Sigmoid colon (tissue), 6 donors: ENCODE measurements at regions not wholly inside any gene's neighbourhood (a gene's known extent, or its start where the extent isn't known, plus 50 kb on each side); places are given as distances from the start of the nearest gene placed in this dataset.

ENCODE experiments used
- DNase-seq: peaks from one replicate; pipeline ENCODE4 v3.0.0-alpha.2; 2019
- H3K27ac ChIP-seq, 4 donors: fragments of 200-600 bp; sonication (generic); one replicate each; pipeline ENCODE4 v1.5.1; 2016 to 2019; ENCODE audit warnings: mild to moderate bottlenecking in 1 of 4
- H3K27me3 ChIP-seq, 3 donors: fragments of 200-600 bp; sonication (generic); one replicate each; pipeline ENCODE4 v1.5.1; 2019; ENCODE audit warnings: mild to moderate bottlenecking in 1 of 3
- H3K36me3 ChIP-seq, 4 donors: fragments of 200-600 bp; sonication (generic); one replicate each; pipeline ENCODE4 v1.5.1; 2016 to 2019
- H3K4me1 ChIP-seq, 4 donors: fragments of 200-600 bp; sonication (generic); one replicate each; pipeline ENCODE4 v1.5.1; 2017 to 2019
- H3K4me3 ChIP-seq, 4 donors: fragments of 200-600 bp; sonication (generic); one replicate each; pipeline ENCODE4 v1.5.1; 2017 to 2019; ENCODE audit warnings: mild to moderate bottlenecking in 2 of 4, moderate library complexity in 1 of 4
- H3K9me3 ChIP-seq, 4 donors: fragments of 200-600 bp in 3 of 4; sonication (generic) in 3 of 4; one replicate each; pipeline versions ENCODE4 v1.5.1 to v1.6.1; 2013 to 2019
- CTCF ChIP-seq, 4 experiments: fragments of 450-650 bp in 3 of 4; fragments of 200-600 bp in 1 of 4; IDR thresholded peaks; one replicate each; pipeline ENCODE4 v1.5.1; 2016 to 2019; ENCODE audit warnings: antibody characterized with exemption in 4 of 4, mild to moderate bottlenecking in 3 of 4, moderate library complexity in 2 of 4
- EP300 ChIP-seq, 4 donors: sonication (generic); formaldehyde crosslinking; IDR thresholded peaks; one replicate each; pipeline ENCODE4 v1.6.1; 2017; ENCODE audit warnings: antibody characterized with exemption in 4 of 4
- POLR2A ChIP-seq, 2 donors: fragments of 450-650 bp; IDR thresholded peaks; one replicate each; pipeline ENCODE4 v1.6.1; 2016; ENCODE audit warnings: antibody characterized with exemption in 2 of 2, mild to moderate bottlenecking in 2 of 2, moderate library complexity in 2 of 2
- POLR2AphosphoS5 ChIP-seq, 4 donors: sonication (generic); formaldehyde crosslinking; IDR thresholded peaks; one replicate each; pipeline ENCODE4 v1.6.1; 2017; ENCODE audit warnings: antibody characterized with exemption in 4 of 4
- WGBS, 2 donors: extraction: QIAGEN DNeasy Blood & Tissue Kit; methylation state at CpG; one replicate each; pipeline ENCODE4 v1.1.7; 2013; 5-methylcytosine and 5-hydroxymethylcytosine counted together
- intact Hi-C: fragments of 100-400 bp; cut with DNase I; formaldehyde crosslinking; loops from one replicate; pipeline ENCODE4 v1.15.1; 2023
- donor health status: healthy with polysubstance abuse.
- donor health status: healthy.

GRCh38 chr16:81174644-81175324, 63.7 kb upstream of the BCO1 start:
- H3K27ac ChIP-seq: peak overlapping the region in 2 of 4 donors; percentile 10 to 47
- DNase-seq: no peak
- intact Hi-C loops: no loop called here
- no peak for TF ChIP-seq EP300 (IDR thresholded peaks at IDR 0.05)
- TF ChIP-seq POLR2A (IDR thresholded peaks at IDR 0.05): no peak
- no peak for TF ChIP-seq CTCF (IDR thresholded peaks at IDR 0.05)
- TF ChIP-seq POLR2AphosphoS5 (IDR thresholded peaks at IDR 0.05): no peak
- H3K4me1 ChIP-seq: peaks cover 0 to 15% (median 7%) of the 10 kb centered on the region in 4 donors
- WGBS, 2 donors: 84 to 86% methylated on average over 13 of the region's 13 CpGs
- no peaks in the 10 kb centered on the region for H3K27me3 ChIP-seq
- no peaks in the 10 kb centered on the region for H3K36me3 ChIP-seq
- H3K4me3 ChIP-seq: no peak overlapping the region
- no peaks in the 10 kb centered on the region for H3K9me3 ChIP-seq

DNA sequence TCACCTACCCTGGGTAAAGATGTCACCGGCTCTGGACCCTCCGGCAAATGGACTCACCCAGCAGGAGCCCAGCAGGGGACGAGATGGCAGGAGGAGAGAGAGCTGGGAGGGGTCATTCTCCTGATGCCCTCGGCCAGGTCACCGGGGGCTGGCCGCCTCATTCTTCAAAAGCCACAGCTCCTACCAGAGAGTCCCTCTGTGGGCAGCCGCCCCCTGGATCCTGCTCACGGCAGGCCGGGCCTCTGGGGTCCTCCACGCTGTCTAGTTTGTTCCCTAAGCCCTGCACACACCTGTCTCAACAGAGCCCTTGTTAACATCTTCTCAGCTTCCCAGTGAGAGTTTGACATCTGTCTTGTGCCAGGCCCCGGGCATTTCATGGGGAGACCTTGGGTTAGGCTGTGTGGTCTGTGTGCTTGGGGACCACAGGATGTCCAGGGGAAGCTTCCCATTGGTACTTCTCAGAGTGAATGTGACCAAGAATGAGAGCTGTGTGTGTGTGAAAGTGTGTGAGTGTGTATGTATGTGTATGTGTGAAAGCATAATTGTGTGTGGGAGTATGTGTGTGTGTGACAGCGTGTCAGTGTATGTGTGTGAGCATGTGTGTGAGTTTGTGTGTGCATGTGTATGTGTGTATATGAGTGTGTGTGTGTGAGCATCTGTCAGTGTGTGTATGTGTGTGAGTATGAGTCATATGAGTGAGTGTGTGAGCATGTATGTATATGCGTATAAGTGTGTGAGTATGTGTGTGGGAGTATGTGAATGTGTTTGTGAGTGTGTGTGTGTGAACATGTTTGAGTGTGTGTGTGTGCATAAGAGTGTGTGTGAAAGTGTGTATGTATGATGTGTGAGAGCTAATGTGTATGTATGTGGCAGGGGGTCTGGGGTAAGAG, 65.5 kb upstream of the BCO1 start:
- intact Hi-C loops: no loop called here
- no peak overlapping the region for H3K27ac ChIP-seq
- DNase-seq: no peak
- peaks cover 0 to 15% (median 7%) of the 10 kb centered on the region in 4 donors for H3K4me1 ChIP-seq
- H3K36me3 ChIP-seq: no peaks in the 10 kb centered on the region
- H3K4me3 ChIP-seq: no peak overlapping the region
- WGBS, 2 donors: 69 to 75% methylated on average over 13 of the region's 13 CpGs
- no peaks in the 10 kb centered on the region for H3K9me3 ChIP-seq
- H3K27me3 ChIP-seq: no peaks in the 10 kb centered on the region
- TF ChIP-seq CTCF (IDR thresholded peaks at IDR 0.05) (no peak), POLR2AphosphoS5 (IDR thresholded peaks at IDR 0.05) (no peak), EP300 (IDR thresholded peaks at IDR 0.05) (no peak), POLR2A (IDR thresholded peaks at IDR 0.05) (no peak)

DNA sequence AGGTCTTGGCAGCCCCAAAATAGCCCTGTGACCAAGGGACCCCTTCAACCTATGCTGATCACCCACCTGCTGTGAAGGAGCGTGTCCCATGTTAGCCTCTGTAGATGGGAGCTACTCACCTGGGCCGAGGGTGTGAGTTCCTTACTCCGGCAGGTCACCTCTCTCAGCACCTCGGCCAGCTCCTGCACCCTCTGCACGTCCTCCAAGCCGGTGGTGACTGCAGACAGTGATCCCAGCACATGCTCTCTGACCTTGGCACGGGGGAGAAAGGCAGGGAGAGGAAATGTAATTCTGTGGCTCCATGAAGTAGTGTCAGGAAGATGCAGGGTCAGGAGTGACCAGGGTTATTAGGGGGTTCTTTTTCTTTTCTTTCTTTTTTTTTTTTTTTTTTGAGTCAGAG, 67.7 kb upstream of the BCO1 start:
- no peak for TF ChIP-seq EP300 (IDR thresholded peaks at IDR 0.05)
- no peaks in the 10 kb centered on the region for H3K36me3 ChIP-seq
- H3K27me3 ChIP-seq: no peaks in the 10 kb centered on the region
- intact Hi-C loops: no loop called here
- H3K27ac ChIP-seq: no peak overlapping the region
- no peak overlapping the region for H3K4me3 ChIP-seq
- no peak for DNase-seq
- 25 to 28% methylated on average over 7 of the region's 7 CpGs for WGBS, 2 donors
- H3K9me3 ChIP-seq: no peaks in the 10 kb centered on the region
- peaks cover 0 to 15% (median 7%) of the 10 kb centered on the region in 4 donors for H3K4me1 ChIP-seq

DNA sequence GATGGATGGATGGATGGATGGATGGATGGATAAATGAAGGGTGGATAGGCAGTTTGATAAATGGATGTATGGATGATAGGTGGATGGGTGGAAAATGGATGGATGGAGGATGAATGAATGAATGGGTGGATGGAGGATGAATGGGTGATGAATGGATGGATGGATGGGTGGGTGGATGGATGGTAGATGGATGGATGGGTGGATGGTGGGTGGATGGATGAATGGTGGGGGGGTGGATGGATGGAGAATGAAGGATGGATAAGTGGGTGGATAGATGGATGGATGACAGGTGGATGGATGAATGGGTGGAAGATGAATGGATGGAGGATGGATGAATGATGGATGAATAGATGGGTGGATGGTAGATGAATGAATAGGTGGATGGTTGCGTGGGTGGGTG, 70.1 kb upstream of the BCO1 start:
- H3K36me3 ChIP-seq: no peaks in the 10 kb centered on the region
- no peaks in the 10 kb centered on the region for H3K27me3 ChIP-seq
- H3K4me1 ChIP-seq: no peaks in the 10 kb centered on the region
- no peak overlapping the region for H3K4me3 ChIP-seq
- H3K9me3 ChIP-seq: no peaks in the 10 kb centered on the region
- no peak for DNase-seq
- no peak overlapping the region for H3K27ac ChIP-seq
- intact Hi-C loops: no loop called here
- TF ChIP-seq EP300 (IDR thresholded peaks at IDR 0.05): no peak
- TF ChIP-seq CTCF (IDR thresholded peaks at IDR 0.05): no peak
- TF ChIP-seq POLR2AphosphoS5 (IDR thresholded peaks at IDR 0.05): no peak
- TF ChIP-seq POLR2A (IDR thresholded peaks at IDR 0.05): no peak
- 80 to 81% methylated on average over 1 of the region's 1 CpG for WGBS, 2 donors

GRCh38 chr16:81167851-81168250, 70.6 kb upstream of the BCO1 start:
- 62 to 71% methylated on average over 6 of the region's 6 CpGs for WGBS, 2 donors
- no peak for TF ChIP-seq EP300 (IDR thresholded peaks at IDR 0.05)
- no peak for TF ChIP-seq CTCF (IDR thresholded peaks at IDR 0.05)
- TF ChIP-seq POLR2A (IDR thresholded peaks at IDR 0.05): no peak
- no peak for TF ChIP-seq POLR2AphosphoS5 (IDR thresholded peaks at IDR 0.05)
- H3K36me3 ChIP-seq: no peaks in the 10 kb centered on the region
- H3K4me3 ChIP-seq: no peak overlapping the region
- DNase-seq: no peak
- H3K9me3 ChIP-seq: no peaks in the 10 kb centered on the region
- no peaks in the 10 kb centered on the region for H3K4me1 ChIP-seq
- H3K27ac ChIP-seq: no peak overlapping the region
- intact Hi-C loops: no loop called here
- no peaks in the 10 kb centered on the region for H3K27me3 ChIP-seq
